Mammary epithelial cell (primary cell): ENCODE measurements at regions not wholly inside any gene's neighbourhood (a gene's known extent, or its start where the extent isn't known, plus 50 kb on each side); places are given as distances from the start of the nearest gene placed in this dataset.

Experiments
- CTCF ChIP-seq, 2 donors: IDR thresholded peaks in 1 of 2; conservative IDR thresholded peaks in 1 of 2; 2 replicates each; pipeline ENCODE4 v1.5.1; 2011 to 2012; ENCODE audit warnings: inconsistent platforms in 2 of 2, low read length in 2 of 2, mild to moderate bottlenecking in 2 of 2, control low read depth in 1 of 2, low read depth in 1 of 2; ENCODE audit not compliant: insufficient read depth in 1 of 2; ENCODE audit errors: extremely low read depth in 1 of 2
- EZH2 ChIP-seq: IDR thresholded peaks from 2 replicates; pipeline ENCODE4 v1.6.1; 2012; ENCODE audit warnings: low read length, inconsistent platforms, borderline replicate concordance

GRCh38 chr22:27551402-27551801 is 250.2 kb downstream of the MN1 start:
- TF ChIP-seq CTCF (conservative IDR thresholded peaks at IDR 0.05 in 1 of 2, IDR thresholded peaks at IDR 0.05 in 1 of 2; ENCODE audit: extremely low read depth in 1 of 2, insufficient read depth in 1 of 2, low read depth in 1 of 2, low read length in 2 of 2), result no peak
- TF ChIP-seq EZH2, result no peak
